Activated T-helper 2 cell treated with anti-CD3 and anti-CD28 coated beads, Interferon-gamma antibody, Interleukin-2, Interleukin-4, amounts not matched to agents 10 μg/mL and 5 μg/mL and 100 μg/mL, durations not matched to agents 14 hours and 24 hours and 36 hours (primary cell): ENCODE measurements at regions not wholly inside any gene's neighbourhood (a gene's known extent, or its start where the extent isn't known, plus 50 kb on each side); places are given as distances from the start of the nearest gene placed in this dataset.

Experiments
- DNase-seq: peaks from one replicate; pipeline ENCODE4 v3.0.0; 2021; ENCODE audit warnings: low spot score
- H3K27ac Mint-ChIP-seq: one replicate; pipeline ENCODE4 v1.8.0; 2021; ENCODE audit warnings: mixed read lengths
- H3K27me3 Mint-ChIP-seq: one replicate; pipeline ENCODE4 v1.8.0; 2021; ENCODE audit warnings: low read depth, mixed read lengths
- H3K36me3 Mint-ChIP-seq: one replicate; pipeline ENCODE4 v1.8.0; 2021; ENCODE audit warnings: low read depth, mixed read lengths
- H3K4me1 Mint-ChIP-seq: one replicate; pipeline ENCODE4 v1.8.0; 2021; ENCODE audit warnings: low read depth, mixed read lengths
- H3K4me3 Mint-ChIP-seq: one replicate; pipeline ENCODE4 v1.8.0; 2021; ENCODE audit warnings: low read depth, mild to moderate bottlenecking, moderate library complexity, mixed read lengths
- H3K9me3 Mint-ChIP-seq: one replicate; pipeline ENCODE4 v1.8.0; 2021; ENCODE audit warnings: mixed read lengths
- intact Hi-C: fragments of 100-400 bp; cut with micrococcal nuclease; formaldehyde crosslinking; loops from one replicate; pipeline ENCODE4 v1.15.1; 2023

GRCh38 chr9:31639451-31639850, 745.0 kb upstream of the ACO1 start:
- Mint-ChIP-seq H3K4me1 (no peaks in the 10 kb centered on the region), H3K27ac (no peak overlapping the region), H3K9me3 (no peaks in the 10 kb centered on the region), H3K36me3 (no peaks in the 10 kb centered on the region), H3K4me3 (no peak overlapping the region), H3K27me3 (no peaks in the 10 kb centered on the region)
- intact Hi-C loops: no loop called here
- no peak for DNase-seq

GRCh38 chr9:31669311-31669710, 715.1 kb upstream of the ACO1 start:
- intact Hi-C loops: no loop called here
- peaks cover 13% of the 10 kb centered on the region for H3K4me1 Mint-ChIP-seq
- DNase-seq: no peak
- no peak overlapping the region for H3K4me3 Mint-ChIP-seq
- no peaks in the 10 kb centered on the region for H3K27me3 Mint-ChIP-seq
- H3K36me3 Mint-ChIP-seq: peaks cover 14% of the 10 kb centered on the region
- no peak overlapping the region for H3K27ac Mint-ChIP-seq
- peaks cover 16% of the 10 kb centered on the region for H3K9me3 Mint-ChIP-seq

- Mint-ChIP-seq H3K36me3 (peaks cover 16% of the 10 kb centered on the region), H3K27ac (peak overlapping the region; percentile 52), H3K9me3 (peaks cover 16% of the 10 kb centered on the region), H3K27me3 (no peaks in the 10 kb centered on the region), H3K4me3 (no peak overlapping the region), H3K4me1 (peaks cover 10% of the 10 kb centered on the region)
- no peak for DNase-seq
- intact Hi-C loops: loop anchor here (10.0 kb wide), 1 partner anchor 326 kb away; no protein-coding TSS in a partner anchor
Observed at GRCh38 chr9:31671011-31671410, 713.4 kb upstream of the ACO1 start.

GRCh38 chr9:31674264-31674663, 710.2 kb upstream of the ACO1 start:
- Mint-ChIP-seq H3K27me3 (no peaks in the 10 kb centered on the region), H3K4me1 (peaks cover 32% of the 10 kb centered on the region), H3K27ac (no peak overlapping the region), H3K4me3 (no peak overlapping the region), H3K9me3 (peaks cover 21% of the 10 kb centered on the region), H3K36me3 (peaks cover 22% of the 10 kb centered on the region)
- intact Hi-C loops: loop anchor here (10.0 kb wide), 1 partner anchor 329 kb away; no protein-coding TSS in a partner anchor
- DNase-seq: no peak

- H3K4me3 Mint-ChIP-seq: peak overlapping the region; percentile 42
- H3K4me1 Mint-ChIP-seq: peaks cover 32% of the 10 kb centered on the region
- peaks cover 16% of the 10 kb centered on the region for H3K9me3 Mint-ChIP-seq
- no peak for DNase-seq
- intact Hi-C loops: loop anchor here (1.0 to 10.0 kb wide), 4 partner anchors 23 to 333 kb away; no protein-coding TSS in a partner anchor
- peak overlapping the region; percentile 88 for H3K27ac Mint-ChIP-seq
- H3K27me3 Mint-ChIP-seq: no peaks in the 10 kb centered on the region
- peaks cover 27% of the 10 kb centered on the region for H3K36me3 Mint-ChIP-seq
Observed at GRCh38 chr9:31677415-31677814, 707.0 kb upstream of the ACO1 start.

- peak overlapping the region; percentile 42 for H3K4me3 Mint-ChIP-seq
- H3K9me3 Mint-ChIP-seq: peaks cover 16% of the 10 kb centered on the region
- intact Hi-C loops: loop anchor here (1.0 to 10.0 kb wide), 4 partner anchors 22 to 333 kb away; no protein-coding TSS in a partner anchor
- peak overlapping the region; percentile 88 for H3K27ac Mint-ChIP-seq
- no peaks in the 10 kb centered on the region for H3K27me3 Mint-ChIP-seq
- DNase-seq: no peak
- H3K4me1 Mint-ChIP-seq: peaks cover 32% of the 10 kb centered on the region
- H3K36me3 Mint-ChIP-seq: peaks cover 27% of the 10 kb centered on the region
Observed at GRCh38 chr9:31677877-31678276, 706.6 kb upstream of the ACO1 start.

GRCh38 chr9:31683116-31683515, 701.3 kb upstream of the ACO1 start:
- no peak for DNase-seq
- Mint-ChIP-seq H3K9me3 (peaks cover 21% of the 10 kb centered on the region), H3K4me1 (peaks cover 15% of the 10 kb centered on the region), H3K4me3 (no peak overlapping the region), H3K27ac (no peak overlapping the region), H3K36me3 (peaks cover 19% of the 10 kb centered on the region), H3K27me3 (no peaks in the 10 kb centered on the region)
- intact Hi-C loops: no loop called here

GRCh38 chr9:31697956-31698355, 686.5 kb upstream of the ACO1 start:
- no peak for DNase-seq
- H3K27ac Mint-ChIP-seq: no peak overlapping the region
- H3K27me3 Mint-ChIP-seq: no peaks in the 10 kb centered on the region
- no peak overlapping the region for H3K4me3 Mint-ChIP-seq
- peaks cover 13% of the 10 kb centered on the region for H3K4me1 Mint-ChIP-seq
- intact Hi-C loops: no loop called here
- H3K36me3 Mint-ChIP-seq: peaks cover 14% of the 10 kb centered on the region
- H3K9me3 Mint-ChIP-seq: peaks cover 10% of the 10 kb centered on the region

GRCh38 chr9:31699836-31700235, 684.6 kb upstream of the ACO1 start:
- no peak overlapping the region for H3K4me3 Mint-ChIP-seq
- H3K9me3 Mint-ChIP-seq: peaks cover 10% of the 10 kb centered on the region
- H3K36me3 Mint-ChIP-seq: peaks cover 14% of the 10 kb centered on the region
- intact Hi-C loops: loop anchor here (1.0 to 2.0 kb wide), 2 partner anchors 23 to 157 kb away; no protein-coding TSS in a partner anchor
- H3K27ac Mint-ChIP-seq: peak overlapping the region; percentile 24
- peaks cover 13% of the 10 kb centered on the region for H3K4me1 Mint-ChIP-seq
- no peak for DNase-seq
- no peaks in the 10 kb centered on the region for H3K27me3 Mint-ChIP-seq

GRCh38 chr9:31700252-31701045, 684.0 kb upstream of the ACO1 start:
- Mint-ChIP-seq H3K27ac (peak overlapping the region; percentile 74), H3K4me1 (peaks cover 13% of the 10 kb centered on the region), H3K27me3 (no peaks in the 10 kb centered on the region), H3K36me3 (peaks cover 14% of the 10 kb centered on the region), H3K9me3 (peaks cover 10% of the 10 kb centered on the region), H3K4me3 (no peak overlapping the region)
- no peak for DNase-seq
- intact Hi-C loops: loop anchor here (1.0 to 2.0 kb wide), 2 partner anchors 23 to 158 kb away; no protein-coding TSS in a partner anchor

GRCh38 chr9:31702957-31703356, 681.5 kb upstream of the ACO1 start:
- Mint-ChIP-seq H3K4me1 (peaks cover 13% of the 10 kb centered on the region), H3K27ac (no peak overlapping the region)

GRCh38 chr9:31715250-31715649, 669.2 kb upstream of the ACO1 start:
- Mint-ChIP-seq H3K9me3 (no peaks in the 10 kb centered on the region), H3K27ac (no peak overlapping the region), H3K36me3 (no peaks in the 10 kb centered on the region), H3K4me3 (no peak overlapping the region), H3K4me1 (no peaks in the 10 kb centered on the region), H3K27me3 (no peaks in the 10 kb centered on the region)
- DNase-seq: no peak
- intact Hi-C loops: no loop called here

More at GRCh38 chr9:31702957-31703356, 681.5 kb upstream of the ACO1 start:
- intact Hi-C loops: no loop called here
- Mint-ChIP-seq H3K9me3 (peaks cover 11% of the 10 kb centered on the region), H3K36me3 (peaks cover 7% of the 10 kb centered on the region), H3K27me3 (no peaks in the 10 kb centered on the region), H3K4me3 (no peak overlapping the region)
- DNase-seq: no peak

GRCh38 chr9:31719262-31719661, 665.2 kb upstream of the ACO1 start:
- H3K36me3 Mint-ChIP-seq: no peaks in the 10 kb centered on the region
- no peaks in the 10 kb centered on the region for H3K27me3 Mint-ChIP-seq
- H3K27ac Mint-ChIP-seq: no peak overlapping the region
- DNase-seq: no peak
- intact Hi-C loops: no loop called here
- no peaks in the 10 kb centered on the region for H3K4me1 Mint-ChIP-seq
- no peak overlapping the region for H3K4me3 Mint-ChIP-seq
- H3K9me3 Mint-ChIP-seq: no peaks in the 10 kb centered on the region
